Neural crest cell (in vitro differentiated cells): ENCODE measurements at regions not wholly inside any gene's neighbourhood (a gene's known extent, or its start where the extent isn't known, plus 50 kb on each side); places are given as distances from the start of the nearest gene placed in this dataset.

Experiments
- DNase-seq: peaks from one replicate; pipeline ENCODE4 v3.0.0; 2021; ENCODE audit warnings: low read depth, mixed read lengths, low spot score
- H3K27ac Mint-ChIP-seq: one replicate; pipeline ENCODE4 v1.8.0; 2021; ENCODE audit warnings: mild to moderate bottlenecking, mixed read lengths; ENCODE audit not compliant: unreplicated experiment
- H3K27me3 Mint-ChIP-seq: 2 replicates; pipeline ENCODE4 v1.8.0; 2021; ENCODE audit warnings: low read depth, mild to moderate bottlenecking, mixed read lengths
- H3K36me3 Mint-ChIP-seq: 2 replicates; pipeline ENCODE4 v1.8.0; 2021; ENCODE audit warnings: low read depth, mild to moderate bottlenecking, mixed read lengths
- H3K4me1 Mint-ChIP-seq: 2 replicates; pipeline ENCODE4 v1.8.0; 2021; ENCODE audit warnings: mixed read lengths
- H3K4me3 Mint-ChIP-seq: one replicate; pipeline ENCODE4 v1.8.0; 2021; ENCODE audit warnings: mild to moderate bottlenecking, mixed read lengths
- H3K9me3 Mint-ChIP-seq: 2 replicates; pipeline ENCODE4 v1.8.0; 2021; ENCODE audit warnings: mixed read lengths
- TF ChIP-seq, protein P1 (sequence below): fragments of 200-600 bp; sonication (generic); conservative IDR thresholded peaks from 2 replicates; pipeline ENCODE4 v1.5.0; 2021; ENCODE audit warnings: antibody characterized with exemption, mild to moderate bottlenecking

DNA sequence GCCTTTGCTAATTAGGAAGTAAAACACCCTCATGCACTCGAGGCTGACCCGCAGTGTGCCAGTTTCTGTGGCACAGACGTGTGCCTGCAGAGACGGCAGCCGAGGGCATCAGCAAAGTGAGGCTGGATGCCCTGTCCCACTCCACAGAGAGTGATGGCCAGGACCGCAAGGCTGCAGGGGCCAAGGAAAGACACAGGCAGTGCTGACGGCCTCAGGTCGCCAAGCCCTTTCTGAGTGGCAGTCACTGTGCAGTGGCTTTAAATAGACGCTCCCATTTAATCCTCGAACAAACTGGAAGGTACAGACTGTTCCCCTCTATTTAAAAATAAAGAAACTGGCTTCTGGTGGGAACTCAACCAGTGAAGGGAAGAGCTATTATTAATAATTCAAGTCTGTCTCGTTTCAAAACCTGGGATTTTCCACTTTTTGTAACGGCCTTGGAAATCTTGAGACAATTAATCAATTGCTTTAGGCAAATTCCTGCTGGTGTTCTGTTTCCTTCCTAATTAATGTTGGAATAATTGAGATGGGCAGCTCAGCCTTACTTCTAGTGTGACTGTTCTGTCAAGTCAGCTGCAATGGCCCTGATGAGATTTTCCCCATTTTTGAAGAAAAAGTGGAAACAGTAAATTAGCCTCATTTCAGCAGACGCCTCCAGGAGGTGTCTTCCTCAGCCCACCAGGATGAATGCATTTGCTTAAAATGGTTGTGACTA lies 644.6 kb upstream of the RAB6C start:
- Mint-ChIP-seq H3K4me1 (no peaks in the 10 kb centered on the region), H3K27me3 (no peaks in the 10 kb centered on the region), H3K36me3 (no peaks in the 10 kb centered on the region), H3K27ac (no peak overlapping the region), H3K4me3 (no peak overlapping the region), H3K9me3 (no peaks in the 10 kb centered on the region)
- DNase-seq, result no peak
- TF ChIP-seq, protein P1, sequence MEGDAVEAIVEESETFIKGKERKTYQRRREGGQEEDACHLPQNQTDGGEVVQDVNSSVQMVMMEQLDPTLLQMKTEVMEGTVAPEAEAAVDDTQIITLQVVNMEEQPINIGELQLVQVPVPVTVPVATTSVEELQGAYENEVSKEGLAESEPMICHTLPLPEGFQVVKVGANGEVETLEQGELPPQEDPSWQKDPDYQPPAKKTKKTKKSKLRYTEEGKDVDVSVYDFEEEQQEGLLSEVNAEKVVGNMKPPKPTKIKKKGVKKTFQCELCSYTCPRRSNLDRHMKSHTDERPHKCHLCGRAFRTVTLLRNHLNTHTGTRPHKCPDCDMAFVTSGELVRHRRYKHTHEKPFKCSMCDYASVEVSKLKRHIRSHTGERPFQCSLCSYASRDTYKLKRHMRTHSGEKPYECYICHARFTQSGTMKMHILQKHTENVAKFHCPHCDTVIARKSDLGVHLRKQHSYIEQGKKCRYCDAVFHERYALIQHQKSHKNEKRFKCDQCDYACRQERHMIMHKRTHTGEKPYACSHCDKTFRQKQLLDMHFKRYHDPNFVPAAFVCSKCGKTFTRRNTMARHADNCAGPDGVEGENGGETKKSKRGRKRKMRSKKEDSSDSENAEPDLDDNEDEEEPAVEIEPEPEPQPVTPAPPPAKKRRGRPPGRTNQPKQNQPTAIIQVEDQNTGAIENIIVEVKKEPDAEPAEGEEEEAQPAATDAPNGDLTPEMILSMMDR, result no peak

DNA sequence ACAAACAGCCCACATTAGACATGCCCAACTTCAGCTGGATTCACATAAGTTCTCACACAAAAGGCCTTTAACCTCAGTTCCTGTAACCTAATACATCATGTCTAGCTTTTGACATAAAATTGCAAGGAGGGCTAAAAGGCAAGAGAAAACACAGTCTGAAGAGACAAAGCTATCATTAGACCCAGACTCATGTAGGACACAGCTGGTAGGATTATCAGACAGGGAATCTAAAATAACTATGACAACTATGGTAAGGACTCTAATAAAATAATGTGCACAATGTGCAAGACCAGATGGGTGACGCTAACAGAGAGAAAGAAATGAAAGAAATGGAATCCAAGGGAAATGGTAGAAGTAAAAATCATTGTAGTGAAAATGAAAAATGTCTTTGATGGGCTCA lies 643.2 kb upstream of the RAB6C start:
- TF ChIP-seq, protein P1, result no peak
- DNase-seq, result no peak
- H3K36me3 Mint-ChIP-seq, result no peaks in the 10 kb centered on the region
- no peaks in the 10 kb centered on the region for H3K9me3 Mint-ChIP-seq
- no peaks in the 10 kb centered on the region for H3K27me3 Mint-ChIP-seq
- H3K4me1 Mint-ChIP-seq, result no peaks in the 10 kb centered on the region
- H3K4me3 Mint-ChIP-seq, result no peak overlapping the region
- H3K27ac Mint-ChIP-seq, result no peak overlapping the region

DNA sequence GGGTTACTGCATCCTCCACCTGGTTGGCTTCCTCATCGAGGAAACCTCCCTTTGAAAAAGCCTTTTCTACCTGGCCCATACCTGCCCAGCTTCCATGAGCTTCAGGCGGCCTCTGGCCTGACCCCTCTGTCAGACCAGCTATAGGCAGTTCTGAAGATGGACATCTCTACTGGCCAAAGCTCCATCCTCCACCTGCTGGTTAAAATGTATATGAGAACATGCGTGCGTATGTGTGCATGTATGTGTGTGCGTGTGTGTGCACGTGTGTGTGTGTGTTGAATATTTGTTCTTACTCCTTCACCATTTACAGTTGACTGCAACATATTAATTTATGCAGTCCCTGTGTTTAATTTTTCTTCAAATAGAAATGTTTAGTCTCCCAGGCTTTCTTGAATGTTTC lies 642.4 kb upstream of the RAB6C start:
- no peaks in the 10 kb centered on the region for H3K9me3 Mint-ChIP-seq
- no peak overlapping the region for H3K4me3 Mint-ChIP-seq
- no peak overlapping the region for H3K27ac Mint-ChIP-seq
- no peaks in the 10 kb centered on the region for H3K27me3 Mint-ChIP-seq
- TF ChIP-seq, protein P1, result no peak
- DNase-seq, result no peak
- no peaks in the 10 kb centered on the region for H3K36me3 Mint-ChIP-seq
- H3K4me1 Mint-ChIP-seq, result no peaks in the 10 kb centered on the region

DNA sequence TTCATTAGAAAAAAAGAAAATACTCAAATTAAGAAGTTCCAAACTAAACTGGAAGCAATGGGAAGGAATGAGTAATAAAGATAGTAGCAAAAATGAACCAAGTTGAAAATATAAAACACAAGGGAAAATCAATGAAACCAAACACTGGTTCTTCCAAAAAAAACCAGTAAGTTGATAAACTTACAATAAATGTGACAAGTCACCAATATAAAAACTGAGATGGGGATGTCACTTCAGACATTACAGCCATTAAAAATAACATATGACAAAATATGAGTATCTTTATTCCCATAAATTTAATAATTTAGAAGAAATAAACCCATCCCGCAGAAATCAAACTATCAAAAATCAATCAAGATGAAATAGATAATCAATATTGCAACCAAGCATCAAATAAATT lies 633.9 kb upstream of the RAB6C start:
- H3K4me3 Mint-ChIP-seq, result no peak overlapping the region
- no peak for DNase-seq
- TF ChIP-seq, protein P1, result no peak
- peaks cover 3% of the 10 kb centered on the region for H3K9me3 Mint-ChIP-seq
- no peaks in the 10 kb centered on the region for H3K36me3 Mint-ChIP-seq
- H3K27ac Mint-ChIP-seq, result no peak overlapping the region
- peaks cover 4% of the 10 kb centered on the region for H3K27me3 Mint-ChIP-seq
- H3K4me1 Mint-ChIP-seq, result no peaks in the 10 kb centered on the region

DNA sequence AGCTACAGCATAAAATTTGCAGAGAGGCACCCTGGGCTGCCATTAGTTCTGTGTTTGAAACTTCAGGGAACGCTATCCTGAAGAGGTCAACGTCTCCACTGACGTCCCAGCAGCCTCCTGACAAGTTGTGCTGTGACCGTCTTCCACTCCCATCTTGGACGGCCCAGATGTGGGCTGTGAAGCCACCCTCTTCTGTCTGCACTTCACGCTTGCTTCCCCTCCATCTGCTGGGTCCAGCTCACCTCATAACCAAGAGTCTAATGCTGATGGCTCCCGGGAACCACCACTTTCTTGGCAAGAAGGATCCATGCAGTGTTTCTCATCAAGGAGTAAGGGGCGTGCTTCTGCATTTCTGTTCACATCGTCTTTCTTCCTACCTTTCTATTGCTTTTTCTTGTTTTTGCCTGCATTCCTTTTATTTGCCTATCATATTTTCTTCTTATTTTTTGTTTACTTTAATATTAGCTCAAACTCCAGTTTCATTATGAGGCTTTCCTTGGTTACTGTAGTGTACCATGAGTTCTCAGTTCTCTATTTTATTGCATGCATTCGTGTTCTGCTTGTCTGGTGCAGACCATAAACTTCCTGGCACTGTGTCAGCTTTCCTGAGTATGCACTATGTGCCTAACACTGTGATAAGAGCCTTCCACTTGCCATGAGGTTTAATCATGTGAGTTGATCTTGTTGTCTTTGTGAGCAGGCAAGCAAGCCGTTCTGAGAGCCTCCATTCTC lies 631.8 kb upstream of the RAB6C start:
- TF ChIP-seq, protein P1, result no peak
- DNase-seq, result no peak
- Mint-ChIP-seq H3K27me3 (peaks cover 4% of the 10 kb centered on the region), H3K4me3 (no peak overlapping the region), H3K36me3 (no peaks in the 10 kb centered on the region), H3K9me3 (peaks cover 3% of the 10 kb centered on the region), H3K27ac (no peak overlapping the region), H3K4me1 (no peaks in the 10 kb centered on the region)
